ENCODE measurements at regions not wholly inside any gene's neighbourhood (a gene's known extent, or its start where the extent isn't known, plus 50 kb on each side); places are given as distances from the start of the nearest gene placed in this dataset.

DNA sequence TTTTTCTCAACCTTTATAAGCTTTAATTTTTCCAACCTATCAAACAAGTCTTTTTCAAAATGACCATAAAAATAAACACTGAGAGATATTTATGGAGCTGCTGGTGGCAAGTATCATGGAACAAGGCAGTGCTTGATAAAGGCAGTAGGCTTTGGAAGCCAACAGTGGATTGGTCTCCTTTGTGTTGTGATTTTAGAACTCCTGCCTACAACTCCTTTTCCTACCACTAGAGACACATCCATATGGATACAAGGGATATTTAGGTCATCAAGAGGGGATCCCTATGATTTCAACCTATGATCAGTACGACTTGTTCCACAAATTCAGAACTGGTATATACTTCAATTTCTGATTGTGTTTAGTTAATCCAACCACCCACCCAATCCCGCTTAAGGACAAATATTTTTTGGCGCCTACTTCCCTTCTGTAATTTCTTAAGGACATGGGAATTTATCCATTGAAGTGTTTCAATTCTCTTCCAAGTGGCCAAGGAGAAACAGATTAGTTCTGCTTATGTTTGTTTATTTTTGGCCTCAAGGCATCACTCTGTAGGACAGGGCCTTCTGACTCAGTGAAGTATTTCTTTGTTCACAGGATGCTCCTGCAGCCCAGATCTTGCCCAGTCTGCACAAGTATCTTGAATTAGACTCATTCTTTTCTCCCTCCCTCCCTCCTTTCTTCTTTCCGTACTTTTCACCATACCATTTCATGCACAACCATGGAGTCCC is 2119.6 kb upstream of the PIK3C3 start:
- no peak for DNase-seq

- no peak for DNase-seq
These were observed 2120.4 kb upstream of the PIK3C3 start for GRCh38 chr18:39834636-39835035.

- no peak for DNase-seq
These were observed 2129.4 kb upstream of the PIK3C3 start for GRCh38 chr18:39825485-39826150.

DNA sequence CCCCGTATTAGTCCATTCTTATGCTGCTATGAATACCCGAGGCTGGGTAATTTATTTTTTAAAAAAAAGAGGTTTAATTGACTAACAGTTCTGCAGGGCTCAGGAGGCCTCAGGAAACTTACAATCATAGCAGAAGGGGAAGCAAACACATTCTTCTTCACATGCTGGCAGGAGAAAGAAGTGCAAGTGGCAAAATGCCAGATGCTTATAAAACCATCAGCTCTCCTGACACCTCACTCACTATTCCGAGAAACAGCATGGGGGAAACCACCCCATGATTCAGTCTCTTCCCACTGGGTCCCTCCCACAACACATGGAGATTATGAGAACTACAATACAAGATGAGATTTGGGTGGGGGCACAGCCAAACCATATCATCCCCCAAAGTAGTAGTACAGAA is 2148.5 kb upstream of the PIK3C3 start:
- no peak for DNase-seq

- DNase-seq, result no peak
These were observed 2149.8 kb upstream of the PIK3C3 start for GRCh38 chr18:39805218-39805617.

DNA sequence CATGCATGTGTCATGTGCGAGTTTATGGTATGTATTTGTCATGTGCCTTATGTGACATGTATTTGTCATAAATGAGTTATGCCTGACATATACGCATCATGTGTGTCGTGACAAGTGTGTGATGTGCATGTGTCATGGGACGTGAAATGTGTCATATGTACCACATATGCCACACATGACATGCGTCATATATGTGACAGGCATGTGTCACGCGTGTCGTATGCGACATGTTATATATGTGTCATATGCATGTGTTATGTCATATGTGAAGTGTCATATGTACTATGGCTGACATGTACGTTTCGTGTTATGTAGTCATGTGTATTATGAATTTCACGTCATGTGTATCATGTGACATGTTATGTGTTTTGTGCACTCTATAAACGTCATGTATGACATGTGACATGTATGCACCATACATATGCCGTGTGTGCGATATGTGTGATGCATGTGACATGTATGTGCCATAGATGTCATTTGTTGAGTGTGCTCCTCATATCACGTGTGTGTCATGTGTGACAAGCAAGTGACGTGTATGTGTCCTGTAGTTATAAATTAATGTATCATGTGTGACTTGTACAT is 2152.3 kb upstream of the PIK3C3 start:
- no peak for DNase-seq

GRCh38 chr18:39801848-39802247 is 2153.2 kb upstream of the PIK3C3 start:
- DNase-seq, result no peak

- DNase-seq, result no peak
These were observed 2154.0 kb upstream of the PIK3C3 start for GRCh38 chr18:39801010-39801409.

GRCh38 chr18:39799006-39799405 is 2156.0 kb upstream of the PIK3C3 start:
- DNase-seq, result no peak

DNA sequence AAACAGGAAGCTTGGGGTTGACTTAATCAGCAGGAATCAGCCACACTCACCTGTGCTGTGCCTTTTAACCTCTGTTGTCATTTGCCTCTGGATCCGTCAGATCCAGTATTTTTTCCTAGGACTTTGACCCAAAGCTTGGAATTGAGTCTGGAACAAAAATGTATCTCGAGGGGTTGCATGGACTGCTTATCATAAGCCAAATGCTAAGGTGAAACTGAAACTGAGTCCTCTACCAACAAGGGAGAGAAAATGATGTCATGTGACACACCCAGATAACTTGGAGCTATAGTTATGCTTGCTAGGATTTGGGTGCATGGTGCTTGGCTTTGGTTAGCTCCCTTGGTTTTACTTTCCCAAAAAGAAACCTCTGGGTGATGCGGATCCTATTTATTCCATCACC is 2158.6 kb upstream of the PIK3C3 start:
- no peak for DNase-seq

- DNase-seq, result no peak
These were observed 2159.7 kb upstream of the PIK3C3 start for GRCh38 chr18:39795350-39795749.

GRCh38 chr18:39793609-39794008 is 2161.4 kb upstream of the PIK3C3 start:
- no peak for DNase-seq

GRCh38 chr18:39788383-39788782 is 2166.7 kb upstream of the PIK3C3 start:
- DNase-seq, result no peak

GRCh38 chr18:39786477-39786876 is 2168.6 kb upstream of the PIK3C3 start:
- DNase-seq, result no peak

- DNase-seq, result no peak
These were observed 2170.5 kb upstream of the PIK3C3 start for GRCh38 chr18:39784541-39784940.

DNA sequence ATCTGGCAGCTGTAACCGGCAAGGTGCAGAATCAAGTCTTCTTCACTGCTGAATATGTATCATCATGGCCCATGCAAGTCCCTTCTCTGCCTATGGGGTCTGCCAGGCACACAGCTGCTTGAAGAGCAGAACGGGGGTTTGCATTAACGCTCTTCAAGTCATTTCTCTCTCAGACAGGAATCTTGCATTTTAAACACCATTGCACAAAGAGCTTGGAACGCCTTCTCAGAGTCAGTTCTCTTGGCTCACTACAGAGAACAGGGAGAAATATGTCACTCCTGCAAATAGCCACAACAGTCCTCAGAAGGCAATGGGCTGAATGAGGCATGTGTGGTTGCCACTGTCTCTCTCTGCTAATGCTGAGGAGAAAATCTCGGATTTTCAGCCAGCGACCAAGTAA is 2173.5 kb upstream of the PIK3C3 start:
- DNase-seq, result no peak

- no peak for DNase-seq
These were observed 2174.3 kb upstream of the PIK3C3 start for GRCh38 chr18:39780774-39781173.

GRCh38 chr18:39779926-39780325 is 2175.1 kb upstream of the PIK3C3 start:
- no peak for DNase-seq

- DNase-seq, result no peak
These were observed 2178.3 kb upstream of the PIK3C3 start for GRCh38 chr18:39776766-39777165.

GRCh38 chr18:39774957-39775598 is 2180.0 kb upstream of the PIK3C3 start:
- DNase-seq, result no peak

GRCh38 chr18:39773646-39774045 is 2181.4 kb upstream of the PIK3C3 start:
- DNase-seq, result no peak

DNA sequence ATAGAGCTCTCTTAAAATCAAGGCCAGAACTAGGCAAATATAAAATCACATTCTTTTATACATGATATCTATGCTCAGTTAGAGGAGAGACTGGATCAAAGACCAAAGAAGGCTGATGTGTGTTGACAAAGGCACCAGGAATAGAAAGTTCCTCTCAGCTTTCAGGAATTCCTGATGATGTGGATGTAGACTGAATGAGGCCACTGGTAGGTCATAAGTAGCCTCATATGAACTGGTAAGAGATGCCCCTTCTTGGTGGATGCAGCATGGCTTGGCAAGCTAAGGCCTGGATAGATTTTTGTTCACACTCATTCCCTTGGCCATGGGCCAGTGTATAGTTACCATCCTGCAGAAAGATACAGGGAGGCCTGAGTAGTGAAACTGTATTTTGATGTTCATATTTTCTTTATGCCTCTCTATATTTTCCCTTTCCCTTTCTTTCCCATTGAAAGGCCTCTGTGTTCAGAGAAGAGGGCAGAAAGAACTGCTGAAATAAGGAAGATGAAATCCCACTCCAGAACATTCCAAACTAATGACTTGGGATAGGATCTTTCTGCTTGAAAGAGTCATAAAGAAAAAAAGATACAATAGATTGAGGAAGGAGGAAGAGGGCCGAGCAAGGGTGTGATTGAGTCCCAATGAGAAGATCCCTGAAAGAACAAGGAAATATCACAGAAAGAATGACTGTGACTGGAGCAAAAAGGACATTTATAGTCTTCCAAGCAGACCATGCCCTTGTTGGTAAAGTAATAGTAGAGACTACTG is 2182.7 kb upstream of the PIK3C3 start:
- DNase-seq, result no peak

DNA sequence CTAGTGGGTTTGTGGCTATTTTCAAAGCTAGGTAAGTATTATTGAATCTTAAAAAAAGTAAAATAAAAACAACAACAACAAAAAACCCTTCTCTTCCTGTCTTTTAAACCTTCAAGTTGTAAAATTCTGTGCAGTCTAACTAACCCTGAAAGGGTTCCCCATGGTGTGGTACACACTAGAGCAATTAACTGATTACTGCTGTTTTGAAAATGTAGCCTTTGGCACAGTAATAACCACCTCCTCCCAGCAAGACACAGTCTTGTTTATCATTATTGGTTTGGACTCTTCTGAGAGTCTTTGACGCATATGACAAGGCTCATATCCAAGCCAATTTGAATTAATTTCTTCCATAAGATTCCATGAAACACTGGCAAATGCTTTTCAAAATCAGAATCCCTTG is 2184.6 kb upstream of the PIK3C3 start:
- DNase-seq, result no peak
